Activated CD4-positive, CD25-positive, alpha-beta regulatory T cell treated with anti-CD3 and anti-CD28 coated beads, Interleukin-2, amount 50 U/mL, for 72 hours (primary cell): ENCODE measurements at regions not wholly inside any gene's neighbourhood (a gene's known extent, or its start where the extent isn't known, plus 50 kb on each side); places are given as distances from the start of the nearest gene placed in this dataset.
"Not testable (repeated sequence)": the region's sequence is repeated elsewhere in the genome, so short reads cannot be mapped to it uniquely, and the experiment has no call there.

Source experiments
- DNase-seq: peaks from one replicate; pipeline ENCODE4 v3.0.0; 2021

GRCh38 chr3:27585429-27585828 is 101.2 kb upstream of the SLC4A7 start:
- DNase-seq: no peak

DNA sequence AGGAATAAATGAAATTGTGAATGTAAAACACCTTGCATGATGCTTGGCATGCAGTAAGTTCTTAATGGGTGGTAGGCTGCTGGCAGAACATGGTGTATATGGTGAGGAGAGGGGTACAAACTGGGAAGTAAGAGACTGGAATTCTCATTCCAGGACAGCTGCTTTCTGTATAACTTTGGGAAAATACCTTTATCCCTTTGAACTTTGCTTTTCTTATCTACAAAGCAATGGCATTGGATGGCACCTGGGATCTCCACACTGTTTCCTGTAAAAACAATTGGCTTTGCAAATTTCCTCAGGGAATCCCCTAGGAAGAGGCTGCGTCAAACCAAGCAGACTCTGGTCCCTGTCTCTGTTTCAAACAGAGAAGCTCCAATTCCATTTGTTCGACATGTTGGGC is 100.7 kb upstream of the SLC4A7 start:
- DNase-seq: no peak

- DNase-seq: no peak
Observed at GRCh38 chr3:27581852-27582251, 97.7 kb upstream of the SLC4A7 start.

DNA sequence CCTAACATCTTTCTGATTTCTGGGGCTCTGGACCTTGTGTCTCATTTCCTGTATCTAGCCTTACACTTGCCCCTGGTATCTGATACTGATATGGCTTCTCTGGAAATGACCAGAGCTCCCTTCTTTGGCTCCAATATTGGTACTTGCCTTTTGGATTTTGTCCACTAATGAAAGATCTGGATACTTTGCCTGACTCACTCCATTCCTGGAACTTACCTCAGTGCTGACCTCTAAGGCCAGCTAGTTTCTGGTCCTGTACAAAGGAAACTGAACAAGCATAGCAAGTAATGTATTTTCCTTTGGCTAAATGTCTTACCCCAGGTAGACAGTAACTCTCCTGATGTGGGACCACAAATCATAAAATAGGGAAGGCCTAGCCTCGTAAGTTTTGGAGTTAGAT is 93.8 kb upstream of the SLC4A7 start:
- no peak for DNase-seq

DNA sequence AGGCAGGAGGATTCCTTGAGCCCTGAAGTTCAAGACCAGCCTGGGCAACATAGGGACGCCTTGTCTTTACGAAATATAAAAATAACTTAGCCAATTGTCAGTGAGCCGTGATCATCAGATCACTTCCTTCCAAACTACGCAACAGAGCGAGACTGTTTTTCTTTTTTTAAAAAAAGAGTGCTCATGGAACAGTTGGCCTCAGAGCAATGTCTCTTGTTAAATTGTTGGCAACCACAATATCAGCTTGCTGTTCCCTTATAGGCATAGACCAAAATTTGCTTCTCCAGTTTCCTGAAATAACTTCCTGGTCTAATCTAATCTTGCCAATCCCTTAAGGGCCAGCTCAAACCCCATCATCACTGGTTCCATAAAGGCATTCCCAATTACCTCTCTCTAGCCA is 93.3 kb upstream of the SLC4A7 start:
- no peak for DNase-seq

- no peak for DNase-seq
Observed at GRCh38 chr3:27576171-27576570, 92.0 kb upstream of the SLC4A7 start.

GRCh38 chr3:27575499-27575898 is 91.3 kb upstream of the SLC4A7 start:
- DNase-seq: no peak

GRCh38 chr3:27574438-27574795 is 90.2 kb upstream of the SLC4A7 start:
- no peak for DNase-seq

- DNase-seq: no peak
Observed at GRCh38 chr3:27573780-27574437, 89.7 kb upstream of the SLC4A7 start.

DNA sequence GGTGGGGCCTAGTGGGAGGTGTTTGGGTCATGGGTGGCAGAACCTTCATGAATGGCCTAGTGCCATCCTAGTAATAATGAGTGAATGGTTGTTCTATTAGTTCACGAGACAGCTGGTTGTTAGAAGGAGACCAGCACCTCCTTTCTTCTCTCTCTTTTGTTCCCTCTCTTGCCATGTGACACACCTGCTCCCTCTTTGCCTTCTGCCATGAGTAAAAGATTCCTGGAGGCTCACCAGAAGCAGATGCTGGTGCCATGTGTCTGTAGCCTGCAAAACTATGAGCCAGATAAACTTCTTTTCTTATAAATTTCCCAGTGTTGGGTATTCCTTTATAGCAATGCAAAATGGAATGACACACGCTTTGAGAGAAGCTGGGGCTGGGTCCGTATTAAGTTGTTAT is 89.0 kb upstream of the SLC4A7 start:
- DNase-seq: no peak

DNA sequence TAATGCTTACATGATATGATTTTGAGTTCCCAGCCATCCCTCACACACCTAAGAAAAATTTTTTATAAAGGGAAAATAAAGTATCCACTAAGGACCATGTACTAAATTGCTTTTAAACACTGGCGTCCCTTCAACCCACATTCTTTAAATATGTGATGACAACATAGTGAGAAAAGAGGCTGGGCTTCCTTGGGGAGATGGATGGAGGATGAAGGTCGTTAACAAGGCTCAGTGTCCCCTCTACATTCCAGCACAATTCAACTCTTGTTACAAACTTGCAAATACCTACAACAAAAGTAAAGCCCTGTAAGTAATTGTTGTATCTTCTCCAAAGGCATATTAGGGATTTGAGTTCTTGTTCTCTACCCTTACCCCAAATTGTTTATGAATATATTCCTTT is 87.2 kb upstream of the SLC4A7 start:
- DNase-seq: no peak

GRCh38 chr3:27570421-27571106 is 86.4 kb upstream of the SLC4A7 start:
- no peak for DNase-seq

DNA sequence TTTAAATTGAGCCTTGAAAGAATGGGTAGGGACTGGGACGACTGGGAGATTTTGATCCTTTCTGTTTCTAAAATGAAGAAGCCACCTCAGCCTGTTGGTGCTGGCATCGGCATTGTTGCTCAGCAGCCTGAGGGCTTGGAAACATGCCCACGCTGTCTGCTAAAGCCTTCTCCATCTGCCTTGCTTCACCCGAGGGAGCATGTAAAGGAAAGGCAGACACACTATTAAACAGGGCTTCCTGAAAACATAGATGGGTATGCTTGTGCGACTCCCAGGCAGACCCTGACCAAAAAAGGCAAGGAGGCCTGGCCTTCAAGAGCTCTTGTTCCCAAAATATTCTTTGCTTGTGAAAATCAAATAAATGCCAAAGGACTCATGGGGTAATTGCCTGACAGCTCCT is 84.2 kb upstream of the SLC4A7 start:
- no peak for DNase-seq

- DNase-seq: no peak
Observed at GRCh38 chr3:27567251-27567650, 83.1 kb upstream of the SLC4A7 start.

- DNase-seq: no peak
Observed at GRCh38 chr3:27565201-27565852, 81.1 kb upstream of the SLC4A7 start.

DNA sequence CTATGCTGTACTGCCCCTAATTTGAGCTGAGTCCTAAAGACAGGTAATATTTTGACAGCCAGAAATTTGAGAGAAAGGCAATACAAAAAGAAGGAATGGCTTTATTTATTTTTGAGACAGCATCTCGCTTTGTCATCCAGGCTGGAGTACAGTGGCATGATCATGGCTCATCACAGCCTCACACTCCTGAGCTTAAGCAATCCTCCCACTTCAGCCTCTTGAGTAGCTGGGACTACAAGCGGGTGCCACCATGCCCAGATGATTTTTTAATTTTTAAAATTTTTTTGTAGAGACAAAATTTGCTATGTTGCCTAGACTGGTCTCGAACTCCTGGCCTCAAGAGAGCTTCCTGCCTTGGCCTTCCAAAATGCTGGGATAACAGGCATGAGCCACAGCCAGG is 77.4 kb upstream of the SLC4A7 start:
- DNase-seq: no peak

- DNase-seq: no peak
Observed at GRCh38 chr3:27560484-27561056, 76.4 kb upstream of the SLC4A7 start.

DNA sequence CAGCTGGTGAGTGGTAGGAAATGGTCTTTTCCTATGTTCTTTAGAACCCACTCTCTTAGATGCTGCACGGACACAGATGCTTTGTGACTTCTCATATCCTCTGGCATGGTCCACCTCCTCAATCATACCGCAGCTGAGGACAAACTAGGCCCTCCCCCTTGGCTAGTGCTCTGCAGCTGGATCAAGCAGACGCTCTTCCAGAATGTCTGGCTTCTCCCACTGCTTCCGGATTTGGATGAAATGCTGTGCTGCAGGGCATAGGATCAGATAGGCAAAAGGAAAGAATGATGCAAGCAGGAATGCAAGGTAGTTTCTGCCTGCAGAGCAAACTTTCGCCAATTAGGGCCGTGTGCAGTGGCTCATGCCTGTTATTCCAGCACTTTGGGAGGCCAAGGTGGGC is 75.7 kb upstream of the SLC4A7 start:
- DNase-seq: no peak

DNA sequence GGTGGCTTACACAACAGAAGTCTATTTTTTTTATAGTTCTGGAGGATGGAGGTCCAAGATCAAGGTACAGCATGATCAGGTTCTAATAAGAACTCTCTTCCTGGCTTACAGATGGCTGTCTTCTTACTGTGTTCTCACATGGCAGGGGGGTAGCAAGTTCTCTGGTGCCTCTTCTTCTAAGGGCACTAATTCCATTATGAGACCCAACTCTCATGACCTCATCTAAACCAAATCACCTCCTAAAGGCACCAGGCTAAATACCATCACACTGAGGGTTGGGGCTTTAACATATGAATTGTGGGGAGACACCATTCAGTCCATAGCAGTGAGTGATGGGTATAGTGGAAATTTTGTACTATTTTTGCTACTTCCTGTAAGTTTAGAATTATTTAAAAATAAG is 75.2 kb upstream of the SLC4A7 start:
- DNase-seq: no peak

GRCh38 chr3:27557411-27557810 is 73.2 kb upstream of the SLC4A7 start:
- no peak for DNase-seq

DNA sequence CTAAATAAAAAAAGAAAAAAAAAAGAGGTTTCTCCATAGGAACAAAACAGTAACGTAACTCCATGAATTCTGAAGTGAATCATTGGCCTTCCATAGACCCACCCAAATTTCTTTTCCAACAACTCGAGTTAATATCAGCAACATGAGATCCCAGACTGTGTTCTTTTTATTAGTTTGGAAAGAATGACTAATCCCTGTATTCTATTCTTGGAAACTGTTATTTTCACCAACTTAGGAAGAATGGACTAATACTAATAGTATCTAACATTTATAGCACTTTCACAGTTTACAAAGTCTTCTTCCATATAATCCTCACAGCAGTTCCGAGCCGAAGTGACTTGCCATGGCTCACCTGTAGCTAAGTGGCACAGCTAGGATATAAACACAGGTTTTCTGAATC is 72.7 kb upstream of the SLC4A7 start:
- no peak for DNase-seq

DNA sequence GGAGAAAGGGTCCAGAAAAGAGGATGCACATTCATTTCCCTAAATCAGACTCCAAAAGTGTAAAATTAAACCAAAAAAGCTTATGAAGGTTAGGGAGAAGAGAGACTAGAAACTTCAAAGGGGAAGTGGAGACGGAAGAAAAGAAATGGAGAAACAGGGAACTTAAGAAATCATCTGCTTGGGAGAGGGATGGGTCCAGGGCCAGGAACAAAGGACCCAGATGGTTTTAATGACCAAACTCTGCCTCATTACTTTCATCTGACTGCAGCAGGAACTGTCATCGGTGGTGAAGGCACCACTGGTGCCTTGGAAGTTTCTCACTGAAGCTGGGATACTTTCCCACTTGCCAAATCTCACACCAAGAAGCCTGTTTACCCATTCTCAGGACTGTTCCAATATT is 70.5 kb upstream of the SLC4A7 start:
- DNase-seq: no peak

DNA sequence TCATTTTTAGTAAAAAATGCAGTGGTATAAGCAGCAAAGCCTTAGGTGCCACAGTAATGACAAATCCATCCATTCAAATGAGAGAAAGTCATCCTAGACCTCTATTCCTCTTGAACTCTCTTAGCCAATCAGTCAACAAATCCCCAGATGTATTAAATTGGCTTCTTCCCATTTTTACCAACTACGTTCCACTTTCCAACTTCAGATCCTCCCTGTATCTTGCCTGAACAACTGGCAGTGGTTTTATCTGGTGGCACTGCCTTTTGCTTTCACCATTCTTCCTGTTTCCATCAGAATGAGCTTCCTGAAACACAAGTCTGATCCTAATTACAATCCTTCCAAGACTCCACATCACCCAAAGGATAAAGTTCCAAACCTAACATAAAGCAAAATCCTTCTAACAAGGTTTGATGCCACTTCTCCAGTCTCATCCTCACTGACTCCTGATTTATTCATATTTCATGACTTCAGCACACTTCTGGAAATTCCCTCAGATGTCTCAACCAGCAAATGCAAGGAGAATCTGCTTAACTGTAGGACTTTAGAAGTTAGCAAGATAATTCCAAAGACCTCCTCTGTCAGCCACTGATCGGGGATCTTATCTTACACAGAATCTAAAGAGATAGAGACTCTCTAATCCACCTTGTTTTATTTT is 69.8 kb upstream of the SLC4A7 start:
- no peak for DNase-seq

DNA sequence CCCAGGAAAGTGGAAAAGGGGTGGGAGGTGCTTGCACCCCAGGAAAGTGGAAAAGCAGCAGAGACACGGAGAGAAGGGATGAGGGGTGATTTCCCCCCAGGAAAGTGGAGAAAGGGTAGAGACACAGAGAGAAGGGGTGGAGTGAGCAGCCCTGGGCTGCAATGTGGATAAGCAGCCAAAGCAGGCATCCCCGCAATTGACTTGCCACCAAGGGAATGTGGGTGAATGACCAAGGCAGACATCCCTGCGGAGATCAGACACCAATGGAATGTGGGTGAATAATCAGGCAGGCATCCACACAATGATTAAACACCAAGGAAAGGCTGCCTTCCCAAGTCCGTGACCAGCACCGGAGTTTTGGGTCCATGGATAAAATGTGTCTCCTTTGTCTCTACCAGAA is 68.5 kb upstream of the SLC4A7 start:
- not testable (repeated sequence) for DNase-seq
